IMR-90 (cell line): ENCODE measurements at regions not wholly inside any gene's neighbourhood (a gene's known extent, or its start where the extent isn't known, plus 50 kb on each side); places are given as distances from the start of the nearest gene placed in this dataset.

Experiments
- ATAC-seq: fragments of 200-7000 bp; cut with Tn5 transposase; 2 replicates; pipeline ENCODE4 v1.9.1; 2020; ENCODE audit warnings: low read depth, mild to moderate bottlenecking, moderate library complexity
- BruUV-seq: library from RNA; stranded (reverse); fragments of 400-500 nt; replicated peaks from 2 replicates; lab custom pipeline; 2021; lab: Mats Ljungman, UMichigan
- CTCF ChIA-PET: fragments of 300-600 bp; formaldehyde crosslinking; extraction: SDS; loops from one replicate; lab custom pipeline; 2021; ENCODE audit warnings: antibody characterized with exemption; lab: Yijun Ruan, JAX
- POLR2A ChIA-PET: fragments of 300-600 bp; sonication (Branson Sonifier 250); formaldehyde crosslinking; loops from one replicate; lab custom pipeline; 2022; ENCODE audit warnings: antibody characterized with exemption; ENCODE audit not compliant: unreplicated experiment; lab: Charles Lee
- DNase-seq: peaks from one replicate; pipeline ENCODE4 v3.0.0; 2013
- H2AFZ ChIP-seq: replicated peaks from 2 replicates; pipeline ENCODE3; 2013; ENCODE audit warnings: low read length, mild to moderate bottlenecking; ENCODE audit not compliant: poor library complexity
- H2AK5ac ChIP-seq: 2 replicates; pipeline ENCODE4 v1.6.1; 2013; ENCODE audit warnings: low read depth, low read length, inconsistent platforms
- H2AK9ac ChIP-seq: replicated peaks from 2 replicates; pipeline ENCODE3; 2013; ENCODE audit warnings: mild to moderate bottlenecking, low read depth, low read length, moderate library complexity; ENCODE audit not compliant: poor library complexity
- H2BK120ac ChIP-seq: 2 replicates; pipeline ENCODE4 v1.6.1; 2013; ENCODE audit warnings: low read depth, low read length, inconsistent platforms
- H2BK15ac ChIP-seq: 3 replicates; pipeline ENCODE4 v1.6.1; 2013; ENCODE audit warnings: low read depth, low read length, inconsistent platforms
- H2BK20ac ChIP-seq: 2 replicates; pipeline ENCODE4 v1.6.1; 2013; ENCODE audit warnings: low read depth, mild to moderate bottlenecking, inconsistent platforms, low read length, moderate library complexity
- H2BK5ac ChIP-seq: 2 replicates; pipeline ENCODE4 v1.6.1; 2013; ENCODE audit warnings: mild to moderate bottlenecking, low read depth, low read length, inconsistent platforms; ENCODE audit not compliant: poor library complexity, severe bottlenecking
- H3K14ac ChIP-seq: replicated peaks from 2 replicates; pipeline ENCODE4 v1.6.1; 2013; ENCODE audit warnings: low read depth, low read length, inconsistent platforms
- H3K18ac ChIP-seq: 2 replicates; pipeline ENCODE4 v1.6.1; 2013; ENCODE audit warnings: low read depth, low read length, control low read depth
- H3K23ac ChIP-seq: 2 replicates; pipeline ENCODE4 v1.6.1; 2013; ENCODE audit warnings: low read depth, low read length, inconsistent platforms
- H3K27ac ChIP-seq: 2 replicates; pipeline ENCODE4 v1.5.1; 2013; ENCODE audit warnings: mild to moderate bottlenecking, control low read depth, low read length; ENCODE audit not compliant: insufficient read depth
- H3K27me3 ChIP-seq: 2 replicates; pipeline ENCODE4 v1.6.1; 2013; ENCODE audit warnings: low read length; ENCODE audit not compliant: control insufficient read depth, insufficient read depth
- H3K36me3 ChIP-seq: 2 replicates; pipeline ENCODE4 v1.6.1; 2013; ENCODE audit warnings: low read length, mixed read lengths; ENCODE audit not compliant: control insufficient read depth, insufficient read depth
- H3K4ac ChIP-seq: 2 replicates; pipeline ENCODE4 v1.6.1; 2013; ENCODE audit warnings: low read depth, low read length, inconsistent platforms
- H3K4me1 ChIP-seq: 2 replicates; pipeline ENCODE4 v1.6.1; 2013; ENCODE audit warnings: low read length, mixed read lengths; ENCODE audit not compliant: control insufficient read depth, insufficient read depth
- H3K4me2 ChIP-seq: 2 replicates; pipeline ENCODE4 v1.6.1; 2013; ENCODE audit warnings: low read depth, mild to moderate bottlenecking, control low read depth, low read length, moderate library complexity
- H3K4me3 ChIP-seq: 2 replicates; pipeline ENCODE4 v1.5.1; 2013; ENCODE audit warnings: low read depth, mild to moderate bottlenecking, control low read depth, low read length, moderate library complexity; ENCODE audit not compliant: insufficient read depth
- H3K56ac ChIP-seq: 2 replicates; pipeline ENCODE4 v1.6.1; 2013; ENCODE audit warnings: low read length, inconsistent platforms; ENCODE audit not compliant: insufficient read depth; ENCODE audit errors: extremely low read depth
- H3K79me1 ChIP-seq, 2 experiments: 2 replicates each; pipeline ENCODE4 v1.6.1; 2013; ENCODE audit warnings: low read length in 2 of 2, inconsistent platforms in 1 of 2, low read depth in 1 of 2
- H3K9ac ChIP-seq: 2 replicates; pipeline ENCODE4 v1.6.1; 2013; ENCODE audit warnings: low read depth, low read length, control low read depth
- H3K9me1 ChIP-seq: 2 replicates; pipeline ENCODE4 v1.6.1; 2013; ENCODE audit warnings: low read length, inconsistent platforms; ENCODE audit not compliant: insufficient read depth
- H3K9me3 ChIP-seq: 2 replicates; pipeline ENCODE4 v1.6.1; 2013; ENCODE audit warnings: low read length; ENCODE audit not compliant: control insufficient read depth, insufficient read depth
- H4K20me1 ChIP-seq: 2 replicates; pipeline ENCODE4 v1.6.1; 2013; ENCODE audit warnings: low read length, inconsistent platforms; ENCODE audit not compliant: insufficient read depth
- H4K5ac ChIP-seq: 2 replicates; pipeline ENCODE4 v1.6.1; 2013; ENCODE audit warnings: mild to moderate bottlenecking, low read depth, low read length, control low read depth
- H4K8ac ChIP-seq, 2 experiments: 2 replicates each; pipeline ENCODE4 v1.6.1; 2013; ENCODE audit warnings: low read depth in 2 of 2, low read length in 2 of 2, control low read depth in 1 of 2, inconsistent platforms in 1 of 2
- H4K91ac ChIP-seq: 2 replicates; pipeline ENCODE4 v1.6.1; 2013; ENCODE audit warnings: low read depth, low read length, inconsistent platforms; ENCODE audit not compliant: insufficient read depth
- BHLHE40 ChIP-seq: fragments of 150-350 bp; IDR thresholded peaks from 2 replicates; pipeline ENCODE4 v1.6.1; 2016; ENCODE audit warnings: mild to moderate bottlenecking, low read depth, low read length
- CEBPB ChIP-seq: IDR thresholded peaks from 2 replicates; pipeline ENCODE4 v1.6.1; 2012; ENCODE audit warnings: low read depth, low read length, improper control_type of control experiment
- CHD1 ChIP-seq: IDR thresholded peaks from 2 replicates; pipeline ENCODE4 v1.6.1; 2012; ENCODE audit warnings: low read depth, low read length, improper control_type of control experiment
- CTCF ChIP-seq: conservative IDR thresholded peaks from 2 replicates; pipeline ENCODE4 v1.5.1; 2012; ENCODE audit warnings: mild to moderate bottlenecking, low read depth, low read length, improper control_type of control experiment
- ELK1 ChIP-seq: fragments of 150-350 bp; IDR thresholded peaks from 2 replicates; pipeline ENCODE4 v1.6.1; 2016; ENCODE audit warnings: low read depth, mild to moderate bottlenecking, low read length, moderate library complexity, borderline replicate concordance
- FOS ChIP-seq: fragments of 150-350 bp; IDR thresholded peaks from 2 replicates; pipeline ENCODE4 v1.6.1; 2016; ENCODE audit warnings: low read depth, low read length
- MAFK ChIP-seq: IDR thresholded peaks from 2 replicates; pipeline ENCODE4 v1.6.1; 2012; ENCODE audit warnings: low read depth, low read length, improper control_type of control experiment
- MAZ ChIP-seq: IDR thresholded peaks from 2 replicates; pipeline ENCODE4 v1.6.1; 2012; ENCODE audit warnings: low read depth, mild to moderate bottlenecking, low read length, improper control_type of control experiment, moderate library complexity, borderline replicate concordance
- MXI1 ChIP-seq: IDR thresholded peaks from 2 replicates; pipeline ENCODE4 v1.6.1; 2012; ENCODE audit warnings: low read depth, mild to moderate bottlenecking, low read length, moderate library complexity, borderline replicate concordance
- NFE2L2 ChIP-seq: fragments of 150-350 bp; IDR thresholded peaks from 2 replicates; pipeline ENCODE4 v1.6.1; 2016; ENCODE audit warnings: low read depth, mild to moderate bottlenecking, low read length
- POLR2A ChIP-seq: IDR thresholded peaks from 2 replicates; pipeline ENCODE4 v1.6.1; 2012; ENCODE audit warnings: mild to moderate bottlenecking, low read depth, low read length
- RAD21 ChIP-seq: IDR thresholded peaks from 2 replicates; pipeline ENCODE4 v1.6.1; 2012; ENCODE audit warnings: low read length, improper control_type of control experiment
- RCOR1 ChIP-seq: IDR thresholded peaks from 2 replicates; pipeline ENCODE4 v1.6.1; 2012; ENCODE audit warnings: mild to moderate bottlenecking, low read length, improper control_type of control experiment; ENCODE audit not compliant: insufficient replicate concordance
- RFX5 ChIP-seq: IDR thresholded peaks from 2 replicates; pipeline ENCODE4 v1.8.0; 2012; ENCODE audit warnings: low read depth, mild to moderate bottlenecking, low read length, moderate library complexity
- SMC3 ChIP-seq: fragments of 150-350 bp; IDR thresholded peaks from 2 replicates; pipeline ENCODE4 v1.6.1; 2016; ENCODE audit warnings: low read depth, mild to moderate bottlenecking, antibody characterized with exemption, low read length, moderate library complexity
- USF2 ChIP-seq: fragments of 150-350 bp; IDR thresholded peaks from 2 replicates; pipeline ENCODE4 v1.6.1; 2017; ENCODE audit warnings: mild to moderate bottlenecking, antibody characterized with exemption, low read length, low read depth
- WGBS, 2 experiments: methylation state at CpG; one replicate each; pipeline versions ENCODE4 v1.1.5 to v1.1.7; 2013; ENCODE audit warnings: missing lambda C conversion rate in 2 of 2; ENCODE audit not compliant: insufficient read length in 1 of 2; ENCODE audit errors: extremely low coverage in 2 of 2; 5-methylcytosine and 5-hydroxymethylcytosine counted together
- dilution Hi-C: fragments of 300-500 bp; cut with HindIII; formaldehyde crosslinking; loops from one replicate; pipeline ENCODE4 v1.14.3; 2018; ENCODE audit warnings: low sequenced_read_pairs; ENCODE audit not compliant: unreplicated experiment
- in situ Hi-C: fragments of 300-500 bp; cut with MboI; formaldehyde crosslinking; loops from 3 replicates; pipeline ENCODE4 v1.14.3; 2019; ENCODE audit warnings: low sequenced_read_pairs, inconsistent platforms, mixed read lengths
- intact Hi-C: fragments of 100-400 bp; cut with micrococcal nuclease; formaldehyde crosslinking; loops from 2 replicates; pipeline ENCODE4 v1.10.0; 2022

- Histone ChIP-seq H3K79me1 (no peaks in the 10 kb centered on the region), H3K14ac (no peak overlapping the region), H3K4me1 (no peaks in the 10 kb centered on the region), H4K20me1 (no peaks in the 10 kb centered on the region), H4K5ac (no peak overlapping the region), H2BK5ac (no peak overlapping the region), H3K23ac (no peak overlapping the region), H2AFZ (no peak overlapping the region), H3K4me3 (no peak overlapping the region), H2AK5ac (no peak overlapping the region), H2BK20ac (no peak overlapping the region), H3K36me3 (no peaks in the 10 kb centered on the region), H2AK9ac (no peak overlapping the region), H3K9ac (no peak overlapping the region), H3K9me3 (peaks cover 48% of the 10 kb centered on the region), H2BK120ac (no peak overlapping the region), H3K18ac (no peak overlapping the region), H3K27ac (no peak overlapping the region), H4K91ac (no peak overlapping the region), H3K4me2 (no peak overlapping the region), H2BK15ac (no peak overlapping the region), H3K9me1 (no peaks in the 10 kb centered on the region), H3K27me3 (no peaks in the 10 kb centered on the region), H4K8ac (no peak overlapping the region), H3K56ac (no peak overlapping the region), H3K4ac (no peak overlapping the region)
- dilution Hi-C loops (no loop called here), in situ Hi-C loops (no loop called here), intact Hi-C loops (no loop called here)
- 62% methylated on average over 5 of the region's 8 CpGs; no CpG with 5 or more reads in 1 of the 2 experiments for WGBS, 2 experiments
- POLR2A ChIA-PET, result no interaction called here
- CTCF ChIA-PET, result no interaction called here
- no TSS peak for BruUV-seq
- ATAC-seq, result no peak
- TF ChIP-seq BHLHE40 (no peak), CHD1 (no peak), RFX5 (no peak), POLR2A (no peak), RCOR1 (no peak), NFE2L2 (no peak), MXI1 (no peak), MAZ (no peak), FOS (no peak), RAD21 (no peak), ELK1 (no peak), USF2 (no peak), CTCF (no peak), SMC3 (no peak), MAFK (no peak), CEBPB (no peak)
- DNase-seq, result no peak
These were observed 356.2 kb downstream of the AJAP1 start for GRCh38 chr1:5010656-5011055.
